Sigmoid colon (tissue), 4 donors: ENCODE measurements at regions not wholly inside any gene's neighbourhood (a gene's known extent, or its start where the extent isn't known, plus 50 kb on each side); places are given as distances from the start of the nearest gene placed in this dataset.

Experiments used
- CTCF ChIP-seq, 4 experiments: fragments of 450-650 bp in 3 of 4; fragments of 200-600 bp in 1 of 4; IDR thresholded peaks; one replicate each; pipeline ENCODE4 v1.5.1; 2016 to 2019; ENCODE audit warnings: antibody characterized with exemption in 4 of 4, mild to moderate bottlenecking in 3 of 4, moderate library complexity in 2 of 4
- POLR2A ChIP-seq, 2 donors: fragments of 450-650 bp; IDR thresholded peaks; one replicate each; pipeline ENCODE4 v1.6.1; 2016; ENCODE audit warnings: antibody characterized with exemption in 2 of 2, mild to moderate bottlenecking in 2 of 2, moderate library complexity in 2 of 2
- POLR2AphosphoS5 ChIP-seq, 4 donors: sonication (generic); formaldehyde crosslinking; IDR thresholded peaks; one replicate each; pipeline ENCODE4 v1.6.1; 2017; ENCODE audit warnings: antibody characterized with exemption in 4 of 4

GRCh38 chr17:72487731-72488494, 367.1 kb downstream of the SOX9 start:
- TF ChIP-seq POLR2A (IDR thresholded peaks at IDR 0.05) (no peak), CTCF (IDR thresholded peaks at IDR 0.05) (no peak), POLR2AphosphoS5 (IDR thresholded peaks at IDR 0.05) (no peak)
